ENCODE measurements at regions not wholly inside any gene's neighbourhood (a gene's known extent, or its start where the extent isn't known, plus 50 kb on each side); places are given as distances from the start of the nearest gene placed in this dataset.

GRCh38 chr10:105965141-105965540 is 1199.4 kb downstream of the SORCS1 start:
- Histone ChIP-seq H3K36me3 (no peaks in the 10 kb centered on the region), H3K4me1 (no peaks in the 10 kb centered on the region), H3K27ac (no peak overlapping the region), H3K9me3 (no peaks in the 10 kb centered on the region), H3K27me3 (no peaks in the 10 kb centered on the region), H3K4me3 (no peak overlapping the region)
- 80% methylated on average over 1 of the region's 1 CpG for WGBS (ENCODE audit: insufficient coverage, low coverage, low lambda C conversion rate, missing lambda C conversion rate)
- no peak for DNase-seq
- intact Hi-C loops (cut with DNase I) = no loop called here
- TF ChIP-seq POLR2A (IDR thresholded peaks at IDR 0.05) = no peak
- TF ChIP-seq CTCF (IDR thresholded peaks at IDR 0.05) = no peak
- ATAC-seq = no peak

- Histone ChIP-seq H3K4me1 (no peaks in the 10 kb centered on the region), H3K27ac (no peak overlapping the region), H3K4me3 (no peak overlapping the region), H3K9me3 (no peaks in the 10 kb centered on the region), H3K36me3 (no peaks in the 10 kb centered on the region), H3K27me3 (no peaks in the 10 kb centered on the region)
- intact Hi-C loops (cut with DNase I) = no loop called here
- WGBS (ENCODE audit: insufficient coverage, low coverage, low lambda C conversion rate, missing lambda C conversion rate) = 57% methylated on average over 5 of the region's 5 CpGs
- ATAC-seq (no peak), DNase-seq (no peak)
- no peak for TF ChIP-seq CTCF (IDR thresholded peaks at IDR 0.05)
- no peak for TF ChIP-seq POLR2A (IDR thresholded peaks at IDR 0.05)
Measured at GRCh38 chr10:105964009-105964408, 1200.5 kb downstream of the SORCS1 start.

- DNase-seq = no peak
- Histone ChIP-seq H3K4me3 (no peak overlapping the region), H3K4me1 (no peaks in the 10 kb centered on the region), H3K27me3 (no peaks in the 10 kb centered on the region), H3K36me3 (no peaks in the 10 kb centered on the region), H3K9me3 (no peaks in the 10 kb centered on the region), H3K27ac (no peak overlapping the region)
- intact Hi-C loops (cut with DNase I) = no loop called here
- 24% methylated on average over 1 of the region's 1 CpG for WGBS (ENCODE audit: insufficient coverage, low coverage, low lambda C conversion rate, missing lambda C conversion rate)
- TF ChIP-seq POLR2A (IDR thresholded peaks at IDR 0.05) (no peak), CTCF (IDR thresholded peaks at IDR 0.05) (no peak)
- ATAC-seq = no peak
Measured at GRCh38 chr10:105963334-105963884, 1201.1 kb downstream of the SORCS1 start.

- intact Hi-C loops (cut with DNase I) = loop anchor here in 1 of 2 donors (10.0 kb wide), 1 partner anchor 218 kb away; no protein-coding TSS in a partner anchor
- Histone ChIP-seq H3K9me3 (no peaks in the 10 kb centered on the region), H3K4me1 (no peaks in the 10 kb centered on the region), H3K36me3 (no peaks in the 10 kb centered on the region), H3K27me3 (no peaks in the 10 kb centered on the region), H3K27ac (no peak overlapping the region), H3K4me3 (no peak overlapping the region)
- TF ChIP-seq CTCF (IDR thresholded peaks at IDR 0.05) (no peak), POLR2A (IDR thresholded peaks at IDR 0.05) (no peak)
- DNase-seq (no peak), ATAC-seq (no peak)
- 56% methylated on average over 1 of the region's 1 CpG for WGBS (ENCODE audit: insufficient coverage, low coverage, low lambda C conversion rate, missing lambda C conversion rate)
Measured at GRCh38 chr10:105956550-105956949, 1208.0 kb downstream of the SORCS1 start.

- TF ChIP-seq CTCF (IDR thresholded peaks at IDR 0.05) = no peak
- TF ChIP-seq POLR2A (IDR thresholded peaks at IDR 0.05) = no peak
- DNase-seq (no peak), ATAC-seq (no peak)
- Histone ChIP-seq H3K27ac (no peak overlapping the region), H3K4me3 (no peak overlapping the region), H3K9me3 (no peaks in the 10 kb centered on the region), H3K36me3 (no peaks in the 10 kb centered on the region), H3K4me1 (no peaks in the 10 kb centered on the region), H3K27me3 (no peaks in the 10 kb centered on the region)
- intact Hi-C loops (cut with DNase I) = loop anchor here in 1 of 2 donors (10.0 kb wide), 1 partner anchor 221 kb away; no protein-coding TSS in a partner anchor
- 66% methylated on average over 3 of the region's 3 CpGs for WGBS (ENCODE audit: insufficient coverage, low coverage, low lambda C conversion rate, missing lambda C conversion rate)
Measured at GRCh38 chr10:105953861-105954260, 1210.6 kb downstream of the SORCS1 start.

Data from right lobe of liver (tissue), 6 donors.